Activated CD4-positive, alpha-beta T cell treated with anti-CD3 and anti-CD28 coated beads, Interleukin-2, amount 50 U/mL, for 1 hour (primary cell): ENCODE measurements at regions not wholly inside any gene's neighbourhood (a gene's known extent, or its start where the extent isn't known, plus 50 kb on each side); places are given as distances from the start of the nearest gene placed in this dataset.

ENCODE experiments used
- DNase-seq: peaks from one replicate; pipeline ENCODE4 v3.0.0-alpha.2; 2020

DNA sequence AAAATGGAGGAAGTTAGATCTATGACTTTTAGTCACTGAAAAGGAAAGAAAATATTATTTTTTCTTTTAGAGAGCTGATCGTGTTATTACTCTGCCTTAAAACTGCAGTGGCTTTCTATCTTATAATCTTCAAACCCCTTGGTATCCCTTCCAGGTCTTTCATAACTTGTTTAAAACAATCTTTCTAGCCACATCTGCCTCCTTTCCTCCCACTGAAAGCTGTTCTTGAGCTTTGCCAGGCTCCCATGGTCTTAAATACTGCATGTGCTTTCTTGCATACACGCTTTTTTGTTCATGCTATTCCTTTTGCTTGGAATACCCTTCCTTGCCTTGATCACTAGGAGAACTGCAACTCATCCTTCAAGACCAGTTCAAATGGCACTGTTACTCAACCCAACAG lies 65.9 kb upstream of the GADD45A start:
- DNase-seq, result no peak

DNA sequence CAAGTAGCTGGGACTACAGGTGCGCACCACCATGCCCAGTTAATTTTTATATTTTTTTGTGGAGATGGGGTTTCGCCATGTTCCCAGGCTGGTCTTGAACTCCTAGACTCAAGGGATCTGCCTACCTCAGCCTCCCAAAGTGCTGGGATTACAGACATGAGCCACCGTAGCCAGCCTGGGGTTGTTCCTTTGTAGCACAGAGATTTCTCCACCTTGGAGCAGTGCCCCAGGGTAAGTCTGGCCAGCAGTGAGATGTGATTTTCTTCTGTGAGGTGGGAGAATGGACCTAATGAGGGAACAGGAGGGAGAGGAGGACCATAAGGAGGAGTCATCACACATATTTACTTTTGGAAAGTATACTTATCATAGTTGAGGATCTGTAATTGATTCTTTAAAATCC lies 61.1 kb upstream of the GADD45A start:
- DNase-seq, result no peak

DNA sequence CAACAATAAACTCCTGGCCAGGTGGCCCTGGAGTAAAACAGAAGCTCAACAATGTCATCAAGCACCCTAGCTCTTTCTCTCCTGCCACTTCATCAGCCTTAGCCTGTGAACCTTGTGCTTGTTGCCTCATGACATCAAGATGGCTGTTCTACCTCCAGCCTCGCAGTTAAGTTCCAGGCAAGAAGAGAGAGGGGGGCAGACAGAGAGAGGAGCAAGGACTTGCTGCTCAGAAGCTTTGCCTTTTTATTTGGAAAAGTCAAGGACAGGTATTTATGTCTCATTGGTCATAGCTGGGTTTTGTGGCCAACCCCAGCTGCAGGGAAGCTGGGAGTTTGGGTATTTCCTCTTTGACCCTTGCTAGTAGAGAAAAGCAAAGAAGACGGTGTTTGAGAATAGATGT lies 60.3 kb upstream of the GADD45A start:
- DNase-seq, result no peak

- no peak for DNase-seq
These were observed 58.7 kb upstream of the GADD45A start for GRCh38 chr1:67626090-67626860.

DNA sequence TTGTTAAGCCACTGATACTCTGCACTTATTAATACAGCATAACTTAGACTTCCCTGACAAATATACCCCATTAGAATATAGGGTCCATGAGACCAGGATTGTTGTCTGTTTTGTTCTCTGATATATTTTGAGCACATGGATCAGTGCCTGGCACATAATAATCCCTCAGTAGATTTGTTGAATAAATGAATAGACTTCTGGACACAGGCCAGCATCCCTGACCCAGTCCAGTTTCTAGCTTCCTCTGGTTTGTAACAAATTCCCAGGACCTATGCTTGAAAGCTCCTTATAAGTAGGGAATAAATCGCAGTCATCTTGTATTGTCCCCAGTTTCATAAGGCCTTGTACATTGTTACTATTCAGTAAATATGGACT lies 58.2 kb upstream of the GADD45A start:
- no peak for DNase-seq

DNA sequence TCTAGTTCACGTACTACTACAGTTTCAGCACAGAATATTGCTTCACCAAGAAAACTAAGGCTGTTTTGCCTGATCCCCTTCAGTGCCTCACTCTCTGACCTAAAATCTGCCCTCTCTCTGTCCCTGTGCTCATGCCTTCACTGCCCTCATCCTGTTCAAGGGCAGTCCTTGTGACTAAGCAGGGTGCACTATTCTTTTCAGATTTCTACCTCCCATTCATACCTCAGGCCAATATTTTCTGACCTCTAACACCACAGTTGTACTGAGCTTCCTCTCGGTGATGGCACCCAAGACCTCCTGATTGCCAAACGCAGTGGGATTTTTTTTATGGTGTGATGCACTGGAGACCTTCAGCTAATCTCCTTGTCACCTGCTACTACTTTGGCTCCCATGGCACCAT lies 57.7 kb upstream of the GADD45A start:
- no peak for DNase-seq

GRCh38 chr1:67627906-67628305 lies 57.1 kb upstream of the GADD45A start:
- DNase-seq, result no peak

GRCh38 chr1:67629370-67630075 lies 55.5 kb upstream of the GADD45A start:
- DNase-seq, result no peak

DNA sequence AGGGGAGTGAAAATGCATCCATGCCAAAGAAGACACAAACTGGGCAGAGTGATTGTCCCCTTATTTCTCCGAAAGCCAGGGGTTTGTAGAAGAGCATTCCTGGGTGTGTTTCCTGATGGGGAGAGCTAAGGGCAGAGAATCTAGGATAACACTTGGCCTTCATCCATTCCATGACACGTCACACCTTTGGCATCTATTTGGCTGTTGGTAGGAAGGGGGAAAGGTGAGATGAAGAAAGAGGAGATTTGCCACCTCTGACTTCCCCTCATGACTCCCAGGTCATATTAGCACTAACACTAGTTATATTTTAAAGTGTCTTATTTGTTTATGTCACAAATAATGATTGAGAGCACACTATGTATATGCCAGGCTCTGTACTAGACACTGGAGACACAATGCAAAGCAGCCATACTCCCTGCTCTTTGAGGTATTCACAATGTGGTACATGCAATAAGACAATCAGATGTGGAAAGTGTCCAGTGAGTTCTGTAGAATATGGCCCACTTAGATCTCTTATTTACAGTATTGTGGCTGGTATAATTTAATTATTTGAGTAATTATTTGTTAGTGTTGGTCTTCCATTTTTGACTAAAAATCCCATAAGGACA lies 54.5 kb upstream of the GADD45A start:
- DNase-seq, result no peak

- DNase-seq, result no peak
These were observed 52.6 kb upstream of the GADD45A start for GRCh38 chr1:67632356-67632755.

DNA sequence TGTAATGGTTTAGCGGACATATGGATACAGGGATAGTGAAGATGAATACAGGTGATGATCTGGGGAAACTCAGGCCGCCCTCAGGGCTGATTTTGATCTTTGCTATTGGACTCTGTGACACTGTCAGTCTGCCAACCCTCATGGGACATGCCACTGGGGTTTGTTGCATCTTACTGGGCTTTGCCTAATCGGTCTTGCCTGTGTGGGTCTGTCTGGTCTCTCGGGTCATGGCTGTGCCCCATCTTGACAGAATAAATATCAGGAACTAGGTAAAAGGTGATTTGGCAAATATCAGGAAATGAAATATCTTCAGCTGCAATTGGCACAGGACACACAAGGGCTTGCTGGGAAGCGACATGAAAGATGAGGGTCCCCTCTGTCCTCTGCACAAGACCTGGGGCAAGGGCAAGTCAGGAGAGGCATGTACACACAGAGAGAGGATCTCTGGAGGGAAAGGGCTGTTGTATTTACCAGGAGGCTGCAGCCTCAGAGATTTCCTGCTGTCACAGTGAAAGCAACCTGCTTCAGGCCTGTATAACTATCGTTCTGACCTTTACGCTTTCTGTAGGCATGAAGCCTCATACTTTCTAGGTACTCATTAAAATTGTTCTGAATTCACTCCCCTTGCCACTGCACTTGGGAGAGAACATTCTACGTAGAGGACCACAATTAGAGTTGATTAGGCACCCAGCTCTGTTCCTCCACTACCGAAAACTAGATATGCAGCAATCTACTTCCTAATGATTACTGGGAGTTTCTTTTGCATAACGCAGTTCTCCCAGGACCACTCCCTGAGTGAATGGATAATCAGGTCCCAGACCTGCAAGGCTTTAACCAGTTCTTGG lies 52.0 kb upstream of the GADD45A start:
- DNase-seq, result no peak

- DNase-seq, result no peak
These were observed 50.5 kb upstream of the GADD45A start for GRCh38 chr1:67634396-67634935.

DNA sequence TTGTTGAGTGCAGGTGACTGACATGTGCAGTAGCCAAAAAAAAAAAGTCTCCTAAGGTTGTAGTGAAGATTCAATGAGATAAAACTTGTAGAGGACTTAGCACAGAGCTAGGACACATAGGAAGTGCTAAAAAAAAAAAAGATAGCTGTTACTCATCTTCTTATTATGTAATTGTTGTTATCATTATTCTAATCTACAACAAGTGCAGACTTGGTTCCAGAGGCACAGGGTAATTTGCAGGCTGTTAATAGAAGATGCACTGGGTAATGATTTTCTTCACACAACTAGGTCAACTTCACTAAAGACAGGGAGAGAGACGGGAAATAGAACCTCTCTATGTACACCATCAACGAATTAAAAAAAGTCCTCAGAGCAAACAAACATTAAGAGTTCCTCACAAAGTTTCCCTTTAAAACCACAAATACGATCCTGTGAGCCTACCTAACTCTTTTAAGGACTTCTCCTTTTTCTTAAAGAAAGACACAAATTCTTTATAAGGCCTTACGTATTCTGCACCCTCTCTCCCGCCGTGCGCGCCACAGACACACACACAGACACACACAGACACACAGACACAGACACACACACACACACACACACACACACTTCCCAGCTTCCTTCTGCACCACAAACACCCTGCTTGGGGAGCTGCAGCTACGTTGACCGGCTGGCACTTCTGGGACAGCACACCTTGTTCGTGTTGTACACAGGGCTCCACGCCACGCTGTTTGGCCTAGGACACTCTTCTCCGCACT lies 49.8 kb upstream of the GADD45A start:
- DNase-seq, result no peak
